ENCODE measurements at regions not wholly inside any gene's neighbourhood (a gene's known extent, or its start where the extent isn't known, plus 50 kb on each side); places are given as distances from the start of the nearest gene placed in this dataset.

DNA sequence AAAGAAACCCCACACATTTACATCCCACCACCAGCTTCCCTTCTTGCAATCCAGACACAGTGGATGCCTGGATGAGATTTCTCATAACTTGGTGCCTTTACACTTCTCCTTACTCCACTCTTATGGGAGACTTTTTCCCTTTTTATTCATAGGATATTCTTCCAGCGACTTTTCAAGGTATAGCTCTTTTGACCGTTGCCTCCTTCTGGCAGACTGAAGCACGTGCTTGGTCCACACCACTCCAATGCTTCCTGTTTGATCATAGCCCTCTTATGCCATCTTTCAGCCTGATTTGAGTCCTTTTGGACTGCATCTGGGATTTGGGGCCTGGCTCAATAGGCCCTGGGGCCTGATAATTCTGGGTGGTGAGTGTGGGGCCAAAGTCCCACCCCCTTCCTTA, 87.7 kb downstream of the ERCC5 start:
- DNase-seq (ENCODE audit: low spot score): no peak

DNA sequence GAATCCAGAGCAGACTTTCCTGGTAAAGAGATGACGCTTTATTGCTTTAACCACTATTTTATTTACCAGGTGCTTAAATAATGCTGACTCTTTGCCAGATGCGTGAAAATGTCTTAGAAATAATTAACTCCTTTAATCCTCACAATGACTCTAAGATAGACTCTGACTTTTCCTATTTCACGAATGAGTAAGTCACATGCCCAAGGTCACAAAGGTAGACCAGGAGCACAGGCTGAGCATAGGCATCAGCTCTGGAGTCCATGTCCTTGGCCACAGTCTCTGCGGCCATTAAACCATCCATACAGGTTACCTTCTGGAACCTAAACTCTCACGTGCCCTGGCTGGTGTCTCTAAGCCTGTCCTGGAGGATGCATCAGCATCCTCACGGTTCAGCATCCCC, 87.3 kb downstream of the ERCC5 start:
- no peak for DNase-seq (ENCODE audit: low spot score)

DNA sequence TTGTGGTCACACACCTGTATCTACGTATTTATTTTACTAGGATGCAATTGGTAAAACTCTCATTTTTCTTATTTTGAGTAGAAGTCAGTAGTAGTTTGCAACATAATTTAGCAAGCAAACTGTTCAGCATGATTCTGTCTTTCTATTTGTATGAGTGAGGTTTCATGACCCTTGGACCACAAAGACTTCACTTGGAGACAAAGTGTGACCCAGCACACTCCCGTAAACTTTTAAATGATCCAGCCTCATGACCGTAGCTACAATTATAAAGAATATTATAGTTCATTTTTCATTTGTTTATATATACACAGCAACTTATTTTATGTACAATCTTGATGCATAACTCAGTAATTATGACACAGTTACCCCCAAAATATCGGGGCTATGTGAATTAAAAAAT, 86.5 kb downstream of the ERCC5 start:
- no peak for DNase-seq (ENCODE audit: low spot score)

DNA sequence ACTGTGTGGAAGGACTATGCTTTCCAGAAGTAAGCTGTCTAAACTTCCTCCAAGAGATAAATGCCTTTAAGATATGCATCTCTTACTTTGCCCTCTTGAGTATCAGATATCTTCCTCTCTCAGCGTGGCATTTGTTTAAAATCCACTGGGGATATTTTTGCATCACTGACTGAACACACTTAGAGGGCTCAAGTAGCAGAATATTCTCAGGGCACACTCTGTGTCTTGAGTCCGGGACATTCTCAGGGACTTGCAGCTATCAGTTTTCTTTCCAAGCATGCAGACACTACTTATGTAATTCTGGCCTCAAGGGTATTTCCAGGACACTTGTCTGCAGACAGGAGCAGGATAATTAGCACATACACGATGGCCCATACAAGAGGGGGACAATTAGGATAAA, 84.7 kb downstream of the ERCC5 start:
- no peak for DNase-seq (ENCODE audit: low spot score)

DNA sequence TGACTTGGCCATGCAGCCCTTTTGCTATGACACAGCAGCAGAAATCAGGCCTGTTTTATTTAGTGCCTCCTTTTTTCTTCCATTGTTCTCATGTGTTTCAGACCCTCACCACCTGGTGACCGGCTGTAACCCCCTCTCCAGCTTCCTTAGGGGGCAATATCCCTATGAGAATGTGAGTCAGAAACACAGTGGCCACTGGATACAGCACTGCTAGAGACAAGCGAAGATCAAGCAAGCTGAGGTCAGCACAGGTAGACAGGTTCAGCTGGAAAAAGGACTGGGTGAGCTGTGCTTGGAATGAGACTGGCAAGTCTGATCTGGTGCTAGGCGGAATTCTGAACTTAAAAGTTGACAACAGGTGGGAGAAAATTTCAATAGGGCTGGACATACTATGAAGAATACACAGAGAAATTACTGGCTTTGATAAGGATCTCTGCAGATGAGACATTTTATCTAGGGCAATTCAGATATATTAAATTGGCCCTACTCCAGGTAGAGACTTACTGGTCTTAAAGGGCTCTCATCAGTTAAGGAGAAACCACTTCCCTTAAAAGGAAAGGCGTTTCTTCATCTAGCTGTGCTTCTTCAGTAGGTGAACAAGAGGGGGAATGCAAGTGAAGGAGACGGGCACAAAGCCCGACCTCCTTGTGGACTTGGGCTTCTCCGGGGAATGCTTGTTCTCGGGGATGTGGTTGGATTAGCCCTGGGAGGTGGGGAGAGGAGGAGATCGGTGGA, 83.3 kb downstream of the ERCC5 start:
- DNase-seq (ENCODE audit: low spot score): no peak

Measured in H4 (cell line).